WERI-Rb-1 (cell line): ENCODE measurements at regions not wholly inside any gene's neighbourhood (a gene's known extent, or its start where the extent isn't known, plus 50 kb on each side); places are given as distances from the start of the nearest gene placed in this dataset.

Experiments
- DNase-seq: peaks from one replicate; pipeline ENCODE4 v3.0.0-alpha.2; 2020
- H3K27ac ChIP-seq: fragments of 250-450 bp; sonication (Bioruptor Pico); 2 replicates; pipeline ENCODE4 v1.5.1; 2020; ENCODE audit warnings: mild to moderate bottlenecking, moderate library complexity
- H3K27me3 ChIP-seq: fragments of 250-450 bp; sonication (Bioruptor Pico); 2 replicates; pipeline ENCODE4 v1.5.1; 2021; ENCODE audit warnings: mild to moderate bottlenecking, low read depth, moderate library complexity; ENCODE audit not compliant: insufficient read depth, severe bottlenecking
- H3K36me3 ChIP-seq: fragments of 250-450 bp; sonication (Bioruptor Pico); 2 replicates; pipeline ENCODE4 v1.5.1; 2020; ENCODE audit warnings: mild to moderate bottlenecking, moderate library complexity
- H3K4me3 ChIP-seq: 2 replicates; pipeline ENCODE4 v1.5.1; 2011; ENCODE audit warnings: low read depth, mild to moderate bottlenecking, control low read depth, low read length
- H3K9me3 ChIP-seq: fragments of 250-450 bp; sonication (Bioruptor Pico); 2 replicates; pipeline ENCODE4 v1.5.1; 2021; ENCODE audit warnings: mild to moderate bottlenecking, moderate library complexity; ENCODE audit not compliant: severe bottlenecking
- TF ChIP-seq, protein P1 (sequence below): IDR thresholded peaks from 2 replicates; pipeline ENCODE4 v1.5.1; 2011; ENCODE audit warnings: low read depth, mild to moderate bottlenecking, control low read depth, inconsistent platforms, low read length

DNA sequence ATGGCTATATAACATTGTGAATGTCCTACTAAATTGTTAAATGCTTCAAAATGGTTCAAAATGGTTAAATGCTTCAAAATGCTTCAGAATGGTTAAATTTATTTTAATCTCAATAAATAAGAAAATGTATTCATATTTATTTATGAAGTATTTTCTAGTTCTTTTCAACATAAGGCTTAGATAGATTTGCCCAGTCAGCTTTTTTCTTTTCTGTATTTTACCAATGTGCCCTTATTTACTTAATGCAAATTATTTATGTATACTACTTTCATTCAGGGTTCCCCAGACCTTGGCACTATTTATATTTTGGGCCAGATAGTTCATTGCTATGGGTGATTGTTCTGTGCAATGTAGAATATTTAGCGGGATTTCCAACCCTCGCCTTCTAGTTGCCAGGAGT lies 546.7 kb downstream of the RIT2 start:
- no peaks in the 10 kb centered on the region for H3K36me3 ChIP-seq
- H3K27ac ChIP-seq, result no peak overlapping the region
- DNase-seq, result no peak
- TF ChIP-seq, protein P1, sequence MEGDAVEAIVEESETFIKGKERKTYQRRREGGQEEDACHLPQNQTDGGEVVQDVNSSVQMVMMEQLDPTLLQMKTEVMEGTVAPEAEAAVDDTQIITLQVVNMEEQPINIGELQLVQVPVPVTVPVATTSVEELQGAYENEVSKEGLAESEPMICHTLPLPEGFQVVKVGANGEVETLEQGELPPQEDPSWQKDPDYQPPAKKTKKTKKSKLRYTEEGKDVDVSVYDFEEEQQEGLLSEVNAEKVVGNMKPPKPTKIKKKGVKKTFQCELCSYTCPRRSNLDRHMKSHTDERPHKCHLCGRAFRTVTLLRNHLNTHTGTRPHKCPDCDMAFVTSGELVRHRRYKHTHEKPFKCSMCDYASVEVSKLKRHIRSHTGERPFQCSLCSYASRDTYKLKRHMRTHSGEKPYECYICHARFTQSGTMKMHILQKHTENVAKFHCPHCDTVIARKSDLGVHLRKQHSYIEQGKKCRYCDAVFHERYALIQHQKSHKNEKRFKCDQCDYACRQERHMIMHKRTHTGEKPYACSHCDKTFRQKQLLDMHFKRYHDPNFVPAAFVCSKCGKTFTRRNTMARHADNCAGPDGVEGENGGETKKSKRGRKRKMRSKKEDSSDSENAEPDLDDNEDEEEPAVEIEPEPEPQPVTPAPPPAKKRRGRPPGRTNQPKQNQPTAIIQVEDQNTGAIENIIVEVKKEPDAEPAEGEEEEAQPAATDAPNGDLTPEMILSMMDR, result no peak
- no peak overlapping the region for H3K4me3 ChIP-seq
- H3K27me3 ChIP-seq, result no peaks in the 10 kb centered on the region
- H3K9me3 ChIP-seq, result no peaks in the 10 kb centered on the region

DNA sequence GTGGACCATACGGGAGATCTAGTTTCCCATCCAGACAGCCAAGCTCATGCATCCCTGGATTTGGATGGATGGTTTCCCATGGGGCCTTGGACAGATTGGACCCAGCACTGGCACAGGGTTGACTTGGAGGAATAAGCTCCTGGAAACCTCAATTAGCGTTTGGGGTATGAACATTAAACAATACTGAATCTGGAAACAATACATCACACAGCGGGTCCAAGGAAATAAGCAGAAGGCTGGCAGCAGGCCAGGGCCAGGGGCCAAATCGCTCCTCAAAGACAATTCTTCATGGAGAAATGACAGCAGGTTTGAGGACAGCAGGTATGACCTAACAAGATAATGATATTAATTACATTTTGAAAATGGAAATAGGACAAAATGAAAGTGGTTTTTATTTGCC lies 540.6 kb downstream of the RIT2 start:
- Histone ChIP-seq H3K9me3 (no peaks in the 10 kb centered on the region), H3K4me3 (no peak overlapping the region), H3K36me3 (no peaks in the 10 kb centered on the region; the same call in 1 of the 2 replicates), H3K27ac (no peak overlapping the region), H3K27me3 (no peaks in the 10 kb centered on the region)
- TF ChIP-seq, protein P1, result no peak
- DNase-seq, result no peak

- DNase-seq, result no peak
- no peak overlapping the region for H3K4me3 ChIP-seq
- no peaks in the 10 kb centered on the region; the same call in 1 of the 2 replicates for H3K36me3 ChIP-seq
- no peaks in the 10 kb centered on the region for H3K9me3 ChIP-seq
- no peaks in the 10 kb centered on the region for H3K27me3 ChIP-seq
- TF ChIP-seq, protein P1, result no peak
- no peak overlapping the region for H3K27ac ChIP-seq
Observed at GRCh38 chr18:42576124-42576523, 539.4 kb downstream of the RIT2 start.

GRCh38 chr18:42578792-42579191 lies 536.7 kb downstream of the RIT2 start:
- no peaks in the 10 kb centered on the region for H3K9me3 ChIP-seq
- no peaks in the 10 kb centered on the region; the same call in 1 of the 2 replicates for H3K36me3 ChIP-seq
- no peak for DNase-seq
- TF ChIP-seq, protein P1, result no peak
- H3K27me3 ChIP-seq, result no peaks in the 10 kb centered on the region
- H3K27ac ChIP-seq, result no peak overlapping the region
- H3K4me3 ChIP-seq, result no peak overlapping the region

GRCh38 chr18:42582266-42582665 lies 533.2 kb downstream of the RIT2 start:
- Histone ChIP-seq H3K27me3 (no peaks in the 10 kb centered on the region), H3K4me3 (no peak overlapping the region), H3K36me3 (no peaks in the 10 kb centered on the region), H3K27ac (no peak overlapping the region), H3K9me3 (no peaks in the 10 kb centered on the region)
- TF ChIP-seq, protein P1, result no peak
- DNase-seq, result no peak

DNA sequence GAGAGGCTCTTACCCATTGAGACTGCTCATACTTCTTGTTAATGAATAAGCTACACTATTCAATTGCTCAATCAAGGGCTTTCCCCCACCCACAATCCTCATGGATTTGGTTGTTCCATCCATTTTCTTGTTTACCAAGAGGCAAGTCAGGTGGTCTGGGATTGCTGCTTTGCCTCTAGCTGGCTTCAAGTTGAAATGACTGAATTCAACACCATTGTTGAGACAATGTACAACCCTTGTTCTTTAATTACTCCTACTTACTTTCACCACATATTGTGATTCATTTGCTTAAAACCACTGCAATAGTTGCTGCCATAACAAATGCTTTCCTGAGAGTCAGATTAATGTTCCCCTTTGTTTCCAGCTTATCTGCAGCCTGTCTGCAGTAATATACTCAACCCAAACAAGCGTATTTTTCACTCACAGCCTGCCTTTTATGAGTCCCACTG lies 532.2 kb downstream of the RIT2 start:
- Histone ChIP-seq H3K9me3 (no peaks in the 10 kb centered on the region), H3K27ac (no peak overlapping the region), H3K27me3 (no peaks in the 10 kb centered on the region), H3K4me3 (no peak overlapping the region), H3K36me3 (no peaks in the 10 kb centered on the region)
- TF ChIP-seq, protein P1, result no peak
- DNase-seq, result no peak
